IMR-90 (cell line): ENCODE measurements at regions not wholly inside any gene's neighbourhood (a gene's known extent, or its start where the extent isn't known, plus 50 kb on each side); places are given as distances from the start of the nearest gene placed in this dataset.

Source experiments
- ATAC-seq: fragments of 200-7000 bp; cut with Tn5 transposase; 2 replicates; pipeline ENCODE4 v1.9.1; 2020; ENCODE audit warnings: low read depth, mild to moderate bottlenecking, moderate library complexity
- BruUV-seq: library from RNA; stranded (reverse); fragments of 400-500 nt; replicated peaks from 2 replicates; lab custom pipeline; 2021; lab: Mats Ljungman, UMichigan
- CTCF ChIA-PET: fragments of 300-600 bp; formaldehyde crosslinking; extraction: SDS; loops from one replicate; lab custom pipeline; 2021; ENCODE audit warnings: antibody characterized with exemption; lab: Yijun Ruan, JAX
- POLR2A ChIA-PET: fragments of 300-600 bp; sonication (Branson Sonifier 250); formaldehyde crosslinking; loops from one replicate; lab custom pipeline; 2022; ENCODE audit warnings: antibody characterized with exemption; ENCODE audit not compliant: unreplicated experiment; lab: Charles Lee
- DNase-seq: peaks from one replicate; pipeline ENCODE4 v3.0.0; 2013
- H2AFZ ChIP-seq: replicated peaks from 2 replicates; pipeline ENCODE3; 2013; ENCODE audit warnings: low read length, mild to moderate bottlenecking; ENCODE audit not compliant: poor library complexity
- H2AK5ac ChIP-seq: 2 replicates; pipeline ENCODE4 v1.6.1; 2013; ENCODE audit warnings: low read depth, low read length, inconsistent platforms
- H2AK9ac ChIP-seq: replicated peaks from 2 replicates; pipeline ENCODE3; 2013; ENCODE audit warnings: mild to moderate bottlenecking, low read depth, low read length, moderate library complexity; ENCODE audit not compliant: poor library complexity
- H2BK120ac ChIP-seq: 2 replicates; pipeline ENCODE4 v1.6.1; 2013; ENCODE audit warnings: low read depth, low read length, inconsistent platforms
- H2BK15ac ChIP-seq: 3 replicates; pipeline ENCODE4 v1.6.1; 2013; ENCODE audit warnings: low read depth, low read length, inconsistent platforms
- H2BK20ac ChIP-seq: 2 replicates; pipeline ENCODE4 v1.6.1; 2013; ENCODE audit warnings: low read depth, mild to moderate bottlenecking, inconsistent platforms, low read length, moderate library complexity
- H2BK5ac ChIP-seq: 2 replicates; pipeline ENCODE4 v1.6.1; 2013; ENCODE audit warnings: mild to moderate bottlenecking, low read depth, low read length, inconsistent platforms; ENCODE audit not compliant: poor library complexity, severe bottlenecking
- H3K14ac ChIP-seq: replicated peaks from 2 replicates; pipeline ENCODE4 v1.6.1; 2013; ENCODE audit warnings: low read depth, low read length, inconsistent platforms
- H3K18ac ChIP-seq: 2 replicates; pipeline ENCODE4 v1.6.1; 2013; ENCODE audit warnings: low read depth, low read length, control low read depth
- H3K23ac ChIP-seq: 2 replicates; pipeline ENCODE4 v1.6.1; 2013; ENCODE audit warnings: low read depth, low read length, inconsistent platforms
- H3K27ac ChIP-seq: 2 replicates; pipeline ENCODE4 v1.5.1; 2013; ENCODE audit warnings: mild to moderate bottlenecking, control low read depth, low read length; ENCODE audit not compliant: insufficient read depth
- H3K27me3 ChIP-seq: 2 replicates; pipeline ENCODE4 v1.6.1; 2013; ENCODE audit warnings: low read length; ENCODE audit not compliant: control insufficient read depth, insufficient read depth
- H3K36me3 ChIP-seq: 2 replicates; pipeline ENCODE4 v1.6.1; 2013; ENCODE audit warnings: low read length, mixed read lengths; ENCODE audit not compliant: control insufficient read depth, insufficient read depth
- H3K4ac ChIP-seq: 2 replicates; pipeline ENCODE4 v1.6.1; 2013; ENCODE audit warnings: low read depth, low read length, inconsistent platforms
- H3K4me1 ChIP-seq: 2 replicates; pipeline ENCODE4 v1.6.1; 2013; ENCODE audit warnings: low read length, mixed read lengths; ENCODE audit not compliant: control insufficient read depth, insufficient read depth
- H3K4me2 ChIP-seq: 2 replicates; pipeline ENCODE4 v1.6.1; 2013; ENCODE audit warnings: low read depth, mild to moderate bottlenecking, control low read depth, low read length, moderate library complexity
- H3K4me3 ChIP-seq: 2 replicates; pipeline ENCODE4 v1.5.1; 2013; ENCODE audit warnings: low read depth, mild to moderate bottlenecking, control low read depth, low read length, moderate library complexity; ENCODE audit not compliant: insufficient read depth
- H3K56ac ChIP-seq: 2 replicates; pipeline ENCODE4 v1.6.1; 2013; ENCODE audit warnings: low read length, inconsistent platforms; ENCODE audit not compliant: insufficient read depth; ENCODE audit errors: extremely low read depth
- H3K79me1 ChIP-seq, 2 experiments: 2 replicates each; pipeline ENCODE4 v1.6.1; 2013; ENCODE audit warnings: low read length in 2 of 2, inconsistent platforms in 1 of 2, low read depth in 1 of 2
- H3K9ac ChIP-seq: 2 replicates; pipeline ENCODE4 v1.6.1; 2013; ENCODE audit warnings: low read depth, low read length, control low read depth
- H3K9me1 ChIP-seq: 2 replicates; pipeline ENCODE4 v1.6.1; 2013; ENCODE audit warnings: low read length, inconsistent platforms; ENCODE audit not compliant: insufficient read depth
- H3K9me3 ChIP-seq: 2 replicates; pipeline ENCODE4 v1.6.1; 2013; ENCODE audit warnings: low read length; ENCODE audit not compliant: control insufficient read depth, insufficient read depth
- H4K20me1 ChIP-seq: 2 replicates; pipeline ENCODE4 v1.6.1; 2013; ENCODE audit warnings: low read length, inconsistent platforms; ENCODE audit not compliant: insufficient read depth
- H4K5ac ChIP-seq: 2 replicates; pipeline ENCODE4 v1.6.1; 2013; ENCODE audit warnings: mild to moderate bottlenecking, low read depth, low read length, control low read depth
- H4K8ac ChIP-seq, 2 experiments: 2 replicates each; pipeline ENCODE4 v1.6.1; 2013; ENCODE audit warnings: low read depth in 2 of 2, low read length in 2 of 2, control low read depth in 1 of 2, inconsistent platforms in 1 of 2
- H4K91ac ChIP-seq: 2 replicates; pipeline ENCODE4 v1.6.1; 2013; ENCODE audit warnings: low read depth, low read length, inconsistent platforms; ENCODE audit not compliant: insufficient read depth
- CEBPB ChIP-seq: IDR thresholded peaks from 2 replicates; pipeline ENCODE4 v1.6.1; 2012; ENCODE audit warnings: low read depth, low read length, improper control_type of control experiment
- CHD1 ChIP-seq: IDR thresholded peaks from 2 replicates; pipeline ENCODE4 v1.6.1; 2012; ENCODE audit warnings: low read depth, low read length, improper control_type of control experiment
- MAZ ChIP-seq: IDR thresholded peaks from 2 replicates; pipeline ENCODE4 v1.6.1; 2012; ENCODE audit warnings: low read depth, mild to moderate bottlenecking, low read length, improper control_type of control experiment, moderate library complexity, borderline replicate concordance
- MXI1 ChIP-seq: IDR thresholded peaks from 2 replicates; pipeline ENCODE4 v1.6.1; 2012; ENCODE audit warnings: low read depth, mild to moderate bottlenecking, low read length, moderate library complexity, borderline replicate concordance
- NFE2L2 ChIP-seq: fragments of 150-350 bp; IDR thresholded peaks from 2 replicates; pipeline ENCODE4 v1.6.1; 2016; ENCODE audit warnings: low read depth, mild to moderate bottlenecking, low read length
- RAD21 ChIP-seq: IDR thresholded peaks from 2 replicates; pipeline ENCODE4 v1.6.1; 2012; ENCODE audit warnings: low read length, improper control_type of control experiment
- RCOR1 ChIP-seq: IDR thresholded peaks from 2 replicates; pipeline ENCODE4 v1.6.1; 2012; ENCODE audit warnings: mild to moderate bottlenecking, low read length, improper control_type of control experiment; ENCODE audit not compliant: insufficient replicate concordance
- RFX5 ChIP-seq: IDR thresholded peaks from 2 replicates; pipeline ENCODE4 v1.8.0; 2012; ENCODE audit warnings: low read depth, mild to moderate bottlenecking, low read length, moderate library complexity
- SMC3 ChIP-seq: fragments of 150-350 bp; IDR thresholded peaks from 2 replicates; pipeline ENCODE4 v1.6.1; 2016; ENCODE audit warnings: low read depth, mild to moderate bottlenecking, antibody characterized with exemption, low read length, moderate library complexity
- WGBS, 2 experiments: methylation state at CpG; one replicate each; pipeline versions ENCODE4 v1.1.5 to v1.1.7; 2013; ENCODE audit warnings: missing lambda C conversion rate in 2 of 2; ENCODE audit not compliant: insufficient read length in 1 of 2; ENCODE audit errors: extremely low coverage in 2 of 2; 5-methylcytosine and 5-hydroxymethylcytosine counted together
- dilution Hi-C: fragments of 300-500 bp; cut with HindIII; formaldehyde crosslinking; loops from one replicate; pipeline ENCODE4 v1.14.3; 2018; ENCODE audit warnings: low sequenced_read_pairs; ENCODE audit not compliant: unreplicated experiment
- in situ Hi-C: fragments of 300-500 bp; cut with MboI; formaldehyde crosslinking; loops from 3 replicates; pipeline ENCODE4 v1.14.3; 2019; ENCODE audit warnings: low sequenced_read_pairs, inconsistent platforms, mixed read lengths
- intact Hi-C: fragments of 100-400 bp; cut with micrococcal nuclease; formaldehyde crosslinking; loops from 2 replicates; pipeline ENCODE4 v1.10.0; 2022
- TF ChIP-seq, protein P1 (sequence below): fragments of 150-350 bp; IDR thresholded peaks from 2 replicates; pipeline ENCODE4 v1.6.1; 2017; ENCODE audit warnings: mild to moderate bottlenecking, antibody characterized with exemption, low read length, low read depth

DNA sequence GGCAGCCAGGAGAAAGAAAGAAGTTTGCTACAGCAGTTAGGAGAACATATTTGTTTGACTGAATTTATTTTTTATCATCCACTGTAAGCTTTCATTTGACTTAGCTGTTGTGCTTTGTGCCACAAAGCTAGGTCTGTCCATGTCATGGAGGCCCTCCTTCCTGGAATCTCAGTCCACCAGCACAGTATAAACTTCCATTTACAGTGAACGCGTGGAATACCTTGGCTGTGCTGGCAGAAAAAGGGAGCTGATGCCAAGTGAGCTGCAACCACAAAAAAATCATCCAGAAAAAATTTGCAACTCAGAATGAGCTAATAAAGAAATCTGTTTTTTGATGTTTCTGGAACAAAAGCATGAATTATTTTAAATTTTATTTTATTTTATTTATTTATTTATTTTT, 72.6 kb downstream of the ATP6V1G3 start:
- peak overlapping the region; percentile 49 for H2BK20ac ChIP-seq
- TF ChIP-seq MAZ (no peak), CEBPB (no peak), NFE2L2 (no peak), RFX5 (no peak), SMC3 (no peak), CHD1 (no peak), RAD21 (no peak), RCOR1 (no peak), MXI1 (no peak)
- TF ChIP-seq, protein P1, sequence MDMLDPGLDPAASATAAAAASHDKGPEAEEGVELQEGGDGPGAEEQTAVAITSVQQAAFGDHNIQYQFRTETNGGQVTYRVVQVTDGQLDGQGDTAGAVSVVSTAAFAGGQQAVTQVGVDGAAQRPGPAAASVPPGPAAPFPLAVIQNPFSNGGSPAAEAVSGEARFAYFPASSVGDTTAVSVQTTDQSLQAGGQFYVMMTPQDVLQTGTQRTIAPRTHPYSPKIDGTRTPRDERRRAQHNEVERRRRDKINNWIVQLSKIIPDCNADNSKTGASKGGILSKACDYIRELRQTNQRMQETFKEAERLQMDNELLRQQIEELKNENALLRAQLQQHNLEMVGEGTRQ = no peak
- H3K4me3 ChIP-seq = no peak overlapping the region
- H3K79me1 ChIP-seq = no peaks in the 10 kb centered on the region
- H3K14ac ChIP-seq = peak overlapping the region; percentile 58; the same call in 1 of the 2 replicates
- H2BK120ac ChIP-seq = peak overlapping the region; percentile 56
- no peak overlapping the region for H3K27ac ChIP-seq
- H4K5ac ChIP-seq = no peak overlapping the region
- no peak overlapping the region for H2BK5ac ChIP-seq
- H2BK15ac ChIP-seq = peak overlapping the region; percentile 8; the same call in 1 of the 3 replicates
- peak; percentile 6 for DNase-seq
- no CpG with 5 or more reads among the region's 2 CpGs for WGBS, 2 experiments
- no peak for ATAC-seq
- H3K4me1 ChIP-seq = peaks cover 4% of the 10 kb centered on the region
- H4K20me1 ChIP-seq = no peaks in the 10 kb centered on the region
- POLR2A ChIA-PET = interaction anchor here (0.6 kb wide), 2 partner anchors 215 to 312 kb away, joined by 3 to 6 read pairs; no protein-coding TSS in a partner anchor
- H4K91ac ChIP-seq = no peak overlapping the region
- intact Hi-C loops (loop anchor here (5.0 to 10.0 kb wide), 3 partner anchors 546 to 1087 kb away; no protein-coding TSS in a partner anchor), dilution Hi-C loops (no loop called here), in situ Hi-C loops (loop anchor here (10.0 to 25.0 kb wide), 5 partner anchors 217 to 943 kb away; partner anchors contain the start of gene LHX9)
- H3K9me3 ChIP-seq = no peaks in the 10 kb centered on the region
- H2AK5ac ChIP-seq = no peak overlapping the region
- H3K27me3 ChIP-seq = no peaks in the 10 kb centered on the region
- no peak overlapping the region for H2AFZ ChIP-seq
- no peak overlapping the region for H3K56ac ChIP-seq
- H3K23ac ChIP-seq = peak overlapping the region; percentile 59; the same call in 1 of the 2 replicates
- 0 out of 2 replicates have a peak overlapping the region, but pooled peaks have one; percentile 35 for H3K4ac ChIP-seq
- peaks cover 3% of the 10 kb centered on the region; the same call in 1 of the 2 replicates for H3K9me1 ChIP-seq
- BruUV-seq = no TSS peak
- no peak overlapping the region for H3K4me2 ChIP-seq
- CTCF ChIA-PET = interaction anchor here (1.7 kb wide), 1 partner anchor 218 kb away, joined by 5 read pairs; no protein-coding TSS in a partner anchor
- H3K18ac ChIP-seq = peak overlapping the region; percentile 41
- H3K9ac ChIP-seq = no peak overlapping the region
- no peak overlapping the region for H2AK9ac ChIP-seq
- peak overlapping the region in 1 of 2 experiments; percentile 8; a peak in 2 of 4 replicates for H4K8ac ChIP-seq
- no peaks in the 10 kb centered on the region for H3K36me3 ChIP-seq
